Stomach smooth muscle (tissue), 2 donors: ENCODE measurements at regions not wholly inside any gene's neighbourhood (a gene's known extent, or its start where the extent isn't known, plus 50 kb on each side); places are given as distances from the start of the nearest gene placed in this dataset.
A peak's percentile ranks its signal among the peaks of the same experiment; 100 is the strongest.

Experiments
- H3K27ac ChIP-seq: one replicate; pipeline ENCODE4 v1.7.0; 2013; ENCODE audit warnings: mild to moderate bottlenecking, low read length, inconsistent platforms
- H3K27me3 ChIP-seq, 2 donors: one replicate each; pipeline ENCODE4 v1.7.0; 2013; ENCODE audit warnings: low read length in 2 of 2; ENCODE audit not compliant: insufficient read depth in 2 of 2, control insufficient read depth in 1 of 2
- H3K36me3 ChIP-seq, 2 donors: one replicate each; pipeline ENCODE4 v1.7.0; 2013; ENCODE audit warnings: low read length in 2 of 2; ENCODE audit not compliant: control insufficient read depth in 2 of 2, insufficient read depth in 2 of 2
- H3K4me1 ChIP-seq: one replicate; pipeline ENCODE4 v1.7.0; 2013; ENCODE audit warnings: low read length; ENCODE audit not compliant: control insufficient read depth, insufficient read depth
- H3K4me3 ChIP-seq, 2 donors: one replicate each; pipeline ENCODE4 v1.7.0; 2013; ENCODE audit warnings: low read length in 2 of 2
- H3K9ac ChIP-seq, 2 donors: one replicate each; pipeline ENCODE4 v1.7.0; 2013; ENCODE audit warnings: low read length in 2 of 2, mild to moderate bottlenecking in 1 of 2
- H3K9me3 ChIP-seq, 2 donors: one replicate each; pipeline ENCODE4 v1.7.0; 2013; ENCODE audit warnings: low read length in 2 of 2; ENCODE audit not compliant: control insufficient read depth in 2 of 2
- donor health status: healthy.
- donor health status: Pancreatic carcinoma.

GRCh38 chr14:89618811-89619551 lies 201.9 kb upstream of the FOXN3 start:
- peak overlapping the region; percentile 72 to 73 for H3K9ac ChIP-seq
- H3K4me3 ChIP-seq = peak overlapping the region; percentile 81 to 92
- H3K36me3 ChIP-seq = no peaks in the 10 kb centered on the region
- H3K4me1 ChIP-seq = peaks cover 6% of the 10 kb centered on the region
- H3K27ac ChIP-seq = no peak overlapping the region
- H3K9me3 ChIP-seq = no peaks in the 10 kb centered on the region
- no peaks in the 10 kb centered on the region for H3K27me3 ChIP-seq

- Histone ChIP-seq H3K27ac (peak overlapping the region; percentile 46), H3K4me1 (peaks cover 6% of the 10 kb centered on the region), H3K27me3 (no peaks in the 10 kb centered on the region), H3K36me3 (no peaks in the 10 kb centered on the region), H3K4me3 (peak overlapping the region; percentile 81 to 92), H3K9ac (peak overlapping the region; percentile 72 to 73), H3K9me3 (no peaks in the 10 kb centered on the region)
These were observed 201.3 kb upstream of the FOXN3 start for GRCh38 chr14:89618330-89618708.

- Histone ChIP-seq H3K4me3 (peak overlapping the region; percentile 81 to 92), H3K27me3 (no peaks in the 10 kb centered on the region), H3K36me3 (no peaks in the 10 kb centered on the region), H3K9ac (peak overlapping the region; percentile 72 to 73), H3K9me3 (no peaks in the 10 kb centered on the region), H3K27ac (peak overlapping the region; percentile 46), H3K4me1 (peaks cover 6% of the 10 kb centered on the region)
These were observed 200.7 kb upstream of the FOXN3 start for GRCh38 chr14:89617481-89618329.

GRCh38 chr14:89616852-89617341 lies 199.9 kb upstream of the FOXN3 start:
- Histone ChIP-seq H3K4me1 (peaks cover 6% of the 10 kb centered on the region), H3K9me3 (no peaks in the 10 kb centered on the region), H3K36me3 (no peaks in the 10 kb centered on the region), H3K27ac (no peak overlapping the region), H3K9ac (no peak overlapping the region), H3K27me3 (no peaks in the 10 kb centered on the region), H3K4me3 (peak overlapping the region; percentile 81 to 92)

- Histone ChIP-seq H3K27ac (no peak overlapping the region), H3K27me3 (no peaks in the 10 kb centered on the region), H3K4me1 (peaks cover 6% of the 10 kb centered on the region), H3K4me3 (no peak overlapping the region), H3K9me3 (no peaks in the 10 kb centered on the region), H3K36me3 (no peaks in the 10 kb centered on the region), H3K9ac (no peak overlapping the region)
These were observed 199.4 kb upstream of the FOXN3 start for GRCh38 chr14:89616425-89616824.

- no peak overlapping the region for H3K27ac ChIP-seq
- H3K9ac ChIP-seq = no peak overlapping the region
- H3K4me1 ChIP-seq = peaks cover 6% of the 10 kb centered on the region
- no peaks in the 10 kb centered on the region for H3K36me3 ChIP-seq
- no peaks in the 10 kb centered on the region for H3K27me3 ChIP-seq
- no peak overlapping the region for H3K4me3 ChIP-seq
- no peaks in the 10 kb centered on the region for H3K9me3 ChIP-seq
These were observed 198.4 kb upstream of the FOXN3 start for GRCh38 chr14:89615421-89615820.

GRCh38 chr14:89614009-89614691 lies 197.1 kb upstream of the FOXN3 start:
- no peaks in the 10 kb centered on the region for H3K36me3 ChIP-seq
- H3K4me1 ChIP-seq = peaks cover 6% of the 10 kb centered on the region
- no peaks in the 10 kb centered on the region for H3K27me3 ChIP-seq
- H3K9ac ChIP-seq = no peak overlapping the region
- no peak overlapping the region for H3K4me3 ChIP-seq
- H3K9me3 ChIP-seq = no peaks in the 10 kb centered on the region
- H3K27ac ChIP-seq = no peak overlapping the region

- Histone ChIP-seq H3K4me3 (no peak overlapping the region), H3K4me1 (peaks cover 6% of the 10 kb centered on the region), H3K9ac (no peak overlapping the region), H3K9me3 (no peaks in the 10 kb centered on the region), H3K27ac (no peak overlapping the region), H3K36me3 (no peaks in the 10 kb centered on the region), H3K27me3 (no peaks in the 10 kb centered on the region)
These were observed 196.4 kb upstream of the FOXN3 start for GRCh38 chr14:89613260-89614008.

GRCh38 chr14:89609500-89610100 lies 192.6 kb upstream of the FOXN3 start:
- Histone ChIP-seq H3K27me3 (no peaks in the 10 kb centered on the region), H3K4me3 (no peak overlapping the region), H3K9me3 (no peaks in the 10 kb centered on the region), H3K9ac (no peak overlapping the region), H3K27ac (no peak overlapping the region), H3K36me3 (no peaks in the 10 kb centered on the region), H3K4me1 (peaks cover 3% of the 10 kb centered on the region)

- Histone ChIP-seq H3K9ac (no peak overlapping the region), H3K4me1 (no peaks in the 10 kb centered on the region), H3K27me3 (no peaks in the 10 kb centered on the region), H3K36me3 (no peaks in the 10 kb centered on the region), H3K9me3 (no peaks in the 10 kb centered on the region), H3K4me3 (no peak overlapping the region), H3K27ac (no peak overlapping the region)
These were observed 190.4 kb upstream of the FOXN3 start for GRCh38 chr14:89607453-89607852.
